HepG2 (cell line): ENCODE measurements at regions not wholly inside any gene's neighbourhood (a gene's known extent, or its start where the extent isn't known, plus 50 kb on each side); places are given as distances from the start of the nearest gene placed in this dataset.

Experiments used
- ATAC-seq: fragments of 200-7000 bp; cut with Tn5 transposase; 3 replicates; pipeline ENCODE4 v1.9.1; 2020; ENCODE audit warnings: mild to moderate bottlenecking, moderate library complexity
- BruUV-seq: library from RNA; stranded (reverse); fragments of 400-500 nt; replicated peaks from 2 replicates; lab custom pipeline; 2021; lab: Mats Ljungman, UMichigan
- CTCF ChIA-PET: fragments of 300-600 bp; formaldehyde crosslinking; extraction: SDS; loops from one replicate; lab custom pipeline; 2021; ENCODE audit warnings: low total read pairs, inconsistent platforms, low intra/inter-chr PET ratio; lab: Yijun Ruan, JAX
- POLR2A ChIA-PET: fragments of 350-600 bp; sonication (Branson Sonifier 250); formaldehyde crosslinking; loops from one replicate; lab custom pipeline; 2020; ENCODE audit warnings: antibody characterized with exemption, inconsistent platforms; lab: Yijun Ruan, JAX
- DNase-seq: peaks from one replicate; pipeline ENCODE4 v3.0.0-alpha.2; 2015; ENCODE audit warnings: low spot score
- FAIRE-seq: peaks from 3 replicates; lab custom pipeline; 2011; peaks lifted over from hg19 to GRCh38; lab: Jason Lieb, UNC
- H2AFZ ChIP-seq: one replicate; pipeline ENCODE4 v1.6.1; 2011; ENCODE audit warnings: low read length, inconsistent platforms
- H3K27ac ChIP-seq: fragments of 300-600 bp; 3 replicates; pipeline ENCODE4 v1.8.0; 2011; ENCODE audit warnings: mixed run types, mild to moderate bottlenecking, mixed read lengths, low read length, inconsistent platforms; ENCODE audit not compliant: insufficient read depth; ENCODE audit errors: extremely low read length
- H3K27me3 ChIP-seq, 2 experiments: fragments of 200-600 bp in 1 of 2; 2 replicates in 1 of 2; 3 replicates in 1 of 2; pipeline versions ENCODE4 v1.6.0 to v1.8.0; 2011; ENCODE audit warnings: low read length in 2 of 2, mild to moderate bottlenecking in 2 of 2, moderate library complexity in 2 of 2, inconsistent platforms in 1 of 2; ENCODE audit not compliant: insufficient read depth in 2 of 2, control insufficient read depth in 1 of 2
- H3K36me3 ChIP-seq, 2 experiments: fragments of 200-600 bp in 1 of 2; replicated peaks in 1 of 2; 2 replicates in 1 of 2; 3 replicates in 1 of 2; pipeline versions ENCODE4 v1.5.1 to v1.8.0; 2011; ENCODE audit warnings: low read length in 2 of 2, inconsistent platforms in 1 of 2; ENCODE audit not compliant: insufficient read depth in 2 of 2, control insufficient read depth in 1 of 2
- H3K4me1 ChIP-seq: 2 replicates; pipeline ENCODE4 v1.5.1; 2012; ENCODE audit warnings: low read length, inconsistent platforms; ENCODE audit not compliant: insufficient read depth
- H3K4me2 ChIP-seq: 2 replicates; pipeline ENCODE4 v1.6.0; 2011; ENCODE audit warnings: low read depth, low read length, inconsistent platforms
- H3K4me3 ChIP-seq, 3 experiments: fragments of 200-600 bp in 1 of 3; sonication (generic), shearing (Covaris generic) in 1 of 3; replicated peaks in 1 of 3; 2 replicates each; pipeline ENCODE4 v1.5.1; 2011 to 2016; ENCODE audit warnings: low read length in 3 of 3, inconsistent platforms in 2 of 3, low read depth in 2 of 3, mild to moderate bottlenecking in 2 of 3, control low read depth in 1 of 3, mixed read lengths in 1 of 3; ENCODE audit not compliant: insufficient read depth in 1 of 3
- H3K79me2 ChIP-seq: one replicate; pipeline ENCODE4 v1.6.1; 2011; ENCODE audit warnings: low read length, inconsistent platforms; ENCODE audit not compliant: insufficient read depth
- H3K9ac ChIP-seq: 2 replicates; pipeline ENCODE4 v1.6.0; 2011; ENCODE audit warnings: mild to moderate bottlenecking, low read depth, low read length, inconsistent platforms; ENCODE audit not compliant: insufficient read depth
- H3K9me3 ChIP-seq: 2 replicates; pipeline ENCODE4 v1.5.1; 2012; ENCODE audit warnings: mild to moderate bottlenecking, low read length
- H4K20me1 ChIP-seq: 2 replicates; pipeline ENCODE4 v1.6.0; 2011; ENCODE audit warnings: inconsistent platforms, mild to moderate bottlenecking, low read length, moderate library complexity; ENCODE audit not compliant: insufficient read depth
- MXD3 ChIP-seq: IDR thresholded peaks from 2 replicates; pipeline ENCODE4 v1.6.1; 2016; ENCODE audit warnings: mild to moderate bottlenecking, missing biosample characterization, missing genetic modification reagents
- POLR2AphosphoS5 ChIP-seq: IDR thresholded peaks from 2 replicates; pipeline ENCODE4 v1.6.1; 2012; ENCODE audit warnings: low read depth, low read length
- SKIL ChIP-seq: sonication (generic); formaldehyde crosslinking; IDR thresholded peaks from 2 replicates; pipeline ENCODE4 v1.8.0; 2022; ENCODE audit warnings: missing genetic modification reagents, mild to moderate bottlenecking, moderate library complexity, borderline replicate concordance
- SP4 ChIP-seq: sonication (generic); formaldehyde crosslinking; IDR thresholded peaks from 2 replicates; pipeline ENCODE4 v1.8.1; 2023; ENCODE audit warnings: mild to moderate bottlenecking, missing genetic modification reagents
- ZNF260 ChIP-seq: sonication (generic); formaldehyde crosslinking; IDR thresholded peaks from 2 replicates; pipeline ENCODE4 v1.4.0; 2020; ENCODE audit warnings: missing genetic modification reagents, low read depth, mild to moderate bottlenecking, borderline replicate concordance
- ZNF792 ChIP-seq: IDR thresholded peaks from 2 replicates; pipeline ENCODE4 v1.6.1; 2016
- ZNF839 ChIP-seq: sonication (generic); formaldehyde crosslinking; IDR thresholded peaks from 2 replicates; pipeline ENCODE4 v1.4.0; 2020; ENCODE audit warnings: missing genetic modification reagents, mild to moderate bottlenecking, borderline replicate concordance
- WGBS: methylation state at CpG from one replicate; pipeline ENCODE4 v1.1.6; 2017; ENCODE audit warnings: low lambda C conversion rate; 5-methylcytosine and 5-hydroxymethylcytosine counted together
- in situ Hi-C: cut with HindIII; loops from 2 replicates; pipeline ENCODE4 v1.10.0; 2017; ENCODE audit warnings: low pct_unique_long_range_greater_than_20kb; ENCODE audit not compliant: extremely low pct_ligation_motif_present
- intact Hi-C: fragments of 100-400 bp; cut with micrococcal nuclease; formaldehyde crosslinking; loops from one replicate; pipeline ENCODE4 v1.10.0; 2022; ENCODE audit not compliant: unreplicated experiment
- TF ChIP-seq, protein P1 (sequence below), 2 experiments: sonication (generic) in 1 of 2; formaldehyde crosslinking in 1 of 2; IDR thresholded peaks; 2 replicates each; pipeline versions ENCODE4 v1.5.1 to v1.6.1; 2011 to 2020; ENCODE audit warnings: borderline replicate concordance in 1 of 2, low read depth in 1 of 2, low read length in 1 of 2, mild to moderate bottlenecking in 1 of 2, missing genetic modification reagents in 1 of 2, moderate library complexity in 1 of 2
- TF ChIP-seq, protein P2 (sequence below): sonication (generic); formaldehyde crosslinking; IDR thresholded peaks from 2 replicates; pipeline ENCODE4 v1.4.0; 2020; ENCODE audit warnings: low read depth, mild to moderate bottlenecking, missing genetic modification reagents
- TF ChIP-seq, protein P3 (sequence below): sonication (generic); formaldehyde crosslinking; IDR thresholded peaks from 2 replicates; pipeline ENCODE4 v1.4.0; 2020; ENCODE audit warnings: missing genetic modification reagents

DNA sequence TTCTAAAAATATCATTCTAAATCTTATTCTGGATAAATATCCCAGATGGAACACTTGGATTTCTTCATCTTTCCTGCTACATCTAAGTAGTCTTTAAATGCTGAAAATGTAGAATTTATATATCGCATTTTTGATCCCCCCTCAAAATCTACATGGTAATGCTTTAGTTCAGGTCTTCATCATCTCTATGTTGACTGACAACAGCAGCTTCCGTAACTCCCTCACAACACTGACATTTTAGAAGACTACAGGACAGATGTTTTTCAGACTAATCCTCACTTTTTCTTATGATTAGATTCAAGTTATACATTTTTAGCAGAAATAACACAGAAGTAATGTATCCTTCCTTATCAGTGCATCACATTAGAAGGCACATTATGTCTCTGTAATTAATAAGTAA, 336.5 kb downstream of the LMO4 start:
- ChIA-PET CTCF (no interaction called here), POLR2A (no interaction called here)
- BruUV-seq: no TSS peak
- Histone ChIP-seq H3K9me3 (peaks cover 8% of the 10 kb centered on the region; the same call in 1 of the 2 replicates), H2AFZ (no peak overlapping the region), H4K20me1 (no peaks in the 10 kb centered on the region), H3K36me3 (no peaks in the 10 kb centered on the region), H3K4me1 (no peaks in the 10 kb centered on the region), H3K79me2 (no peaks in the 10 kb centered on the region), H3K9ac (no peak overlapping the region), H3K27me3 (no peaks in the 10 kb centered on the region), H3K4me3 (no peak overlapping the region), H3K4me2 (no peak overlapping the region), H3K27ac (no peak overlapping the region)
- ATAC-seq (no peak), FAIRE-seq (no peak), DNase-seq (no peak)
- 89% methylated on average over 2 of the region's 2 CpGs for WGBS
- intact Hi-C loops (no loop called here), in situ Hi-C loops (no loop called here)
- TF ChIP-seq ZNF792 (CRISPR knock-in tag): no peak
- TF ChIP-seq, protein P1, sequence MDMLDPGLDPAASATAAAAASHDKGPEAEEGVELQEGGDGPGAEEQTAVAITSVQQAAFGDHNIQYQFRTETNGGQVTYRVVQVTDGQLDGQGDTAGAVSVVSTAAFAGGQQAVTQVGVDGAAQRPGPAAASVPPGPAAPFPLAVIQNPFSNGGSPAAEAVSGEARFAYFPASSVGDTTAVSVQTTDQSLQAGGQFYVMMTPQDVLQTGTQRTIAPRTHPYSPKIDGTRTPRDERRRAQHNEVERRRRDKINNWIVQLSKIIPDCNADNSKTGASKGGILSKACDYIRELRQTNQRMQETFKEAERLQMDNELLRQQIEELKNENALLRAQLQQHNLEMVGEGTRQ (IDR thresholded peaks at IDR 0.05; ENCODE audit: low read depth, low read length): no peak
- TF ChIP-seq, protein P1 (CRISPR knock-in tag; IDR thresholded peaks at IDR 0.05; ENCODE audit: borderline replicate concordance): no peak
- TF ChIP-seq, protein P2, sequence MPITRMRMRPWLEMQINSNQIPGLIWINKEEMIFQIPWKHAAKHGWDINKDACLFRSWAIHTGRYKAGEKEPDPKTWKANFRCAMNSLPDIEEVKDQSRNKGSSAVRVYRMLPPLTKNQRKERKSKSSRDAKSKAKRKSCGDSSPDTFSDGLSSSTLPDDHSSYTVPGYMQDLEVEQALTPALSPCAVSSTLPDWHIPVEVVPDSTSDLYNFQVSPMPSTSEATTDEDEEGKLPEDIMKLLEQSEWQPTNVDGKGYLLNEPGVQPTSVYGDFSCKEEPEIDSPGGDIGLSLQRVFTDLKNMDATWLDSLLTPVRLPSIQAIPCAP (CRISPR knock-in tag): no peak
- TF ChIP-seq SKIL (CRISPR knock-in tag): no peak
- no peak for TF ChIP-seq ZNF839 (CRISPR knock-in tag)
- TF ChIP-seq SP4 (CRISPR knock-in tag): no peak
- no peak for TF ChIP-seq ZNF260 (CRISPR knock-in tag)
- TF ChIP-seq POLR2AphosphoS5: no peak
- TF ChIP-seq, protein P3, sequence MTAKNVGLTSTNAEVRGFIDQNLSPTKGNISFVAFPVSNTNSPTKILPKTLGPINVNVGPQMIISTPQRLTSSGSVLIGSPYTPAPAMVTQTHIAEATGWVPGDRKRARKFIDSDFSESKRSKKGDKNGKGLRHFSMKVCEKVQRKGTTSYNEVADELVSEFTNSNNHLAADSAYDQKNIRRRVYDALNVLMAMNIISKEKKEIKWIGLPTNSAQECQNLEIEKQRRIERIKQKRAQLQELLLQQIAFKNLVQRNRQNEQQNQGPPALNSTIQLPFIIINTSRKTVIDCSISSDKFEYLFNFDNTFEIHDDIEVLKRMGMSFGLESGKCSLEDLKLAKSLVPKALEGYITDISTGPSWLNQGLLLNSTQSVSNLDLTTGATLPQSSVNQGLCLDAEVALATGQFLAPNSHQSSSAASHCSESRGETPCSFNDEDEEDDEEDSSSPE (CRISPR knock-in tag): no peak
- TF ChIP-seq MXD3 (CRISPR knock-in tag): no peak
